ENCODE measurements at regions not wholly inside any gene's neighbourhood (a gene's known extent, or its start where the extent isn't known, plus 50 kb on each side); places are given as distances from the start of the nearest gene placed in this dataset.

- no peak overlapping the region for H3K18ac ChIP-seq (ENCODE audit: extremely low read depth, low read length)
- no peaks in the 10 kb centered on the region for H3K36me3 ChIP-seq (ENCODE audit: control insufficient read depth in 2 of 4, insufficient read depth in 4 of 4, low read length in 3 of 4)
- no peaks in the 10 kb centered on the region for H4K20me1 ChIP-seq (replicated peaks in 1 of 2; ENCODE audit: control insufficient read depth in 1 of 2, insufficient read depth in 2 of 2, low read length in 2 of 2)
- no peaks in the 10 kb centered on the region for H3K27me3 ChIP-seq (replicated peaks in 1 of 4; ENCODE audit: control insufficient read depth in 3 of 4, extremely low read depth in 1 of 4, insufficient read depth in 3 of 4, low read length in 3 of 4)
- no peaks in the 10 kb centered on the region for H3K79me2 ChIP-seq (ENCODE audit: control insufficient read depth in 1 of 2, insufficient read depth in 2 of 2, low read length in 2 of 2)
- H4K91ac ChIP-seq (replicated peaks; ENCODE audit: insufficient read length, low read length): no peak overlapping the region
- no peak overlapping the region for H3K23ac ChIP-seq (ENCODE audit: insufficient read length)
- no peak overlapping the region for H4K5ac ChIP-seq (ENCODE audit: insufficient read length, low read depth, low read length)
- TF ChIP-seq CBX8 (IDR thresholded peaks at IDR 0.05; ENCODE audit: borderline replicate concordance, low read depth, low read length) (no peak), RBBP5 (IDR thresholded peaks at IDR 0.05; ENCODE audit: borderline replicate concordance, low read depth, low read length) (no peak), MAFK (IDR thresholded peaks at IDR 0.05; ENCODE audit: low read depth, low read length) (no peak), KDM5A (IDR thresholded peaks at IDR 0.05; ENCODE audit: low read length) (no peak), TBP (IDR thresholded peaks at IDR 0.05; ENCODE audit: low read depth, low read length) (no peak)
- H2AK5ac ChIP-seq (ENCODE audit: low read depth, low read length): no peak overlapping the region
- H2BK5ac ChIP-seq (ENCODE audit: low read depth, low read length): no peak overlapping the region
- H3K4me1 ChIP-seq (replicated peaks in 1 of 4; ENCODE audit: control insufficient read depth in 3 of 4, insufficient read depth in 4 of 4, low read length in 3 of 4): no peaks in the 10 kb centered on the region
- POLR2A ChIA-PET (ENCODE audit: partially characterized antibody): no interaction called here
- no peak overlapping the region for H2BK120ac ChIP-seq (replicated peaks; ENCODE audit: low read depth, low read length)
- H2BK20ac ChIP-seq (ENCODE audit: low read length): no peak overlapping the region
- no peak overlapping the region for H3K27ac ChIP-seq (ENCODE audit: low read depth, low read length)
- FAIRE-seq (no peak), DNase-seq (ENCODE audit: low read depth in 1 of 2, low spot score in 2 of 2) (no peak)
- no peak overlapping the region for H3K4me3 ChIP-seq (ENCODE audit: extremely low read depth in 1 of 4, insufficient read depth in 2 of 4, low read depth in 3 of 4, low read length in 4 of 4)
- H2AFZ ChIP-seq (ENCODE audit: low read length): no peak overlapping the region
- H2BK12ac ChIP-seq (ENCODE audit: low read depth, low read length): no peak overlapping the region
- no peaks in the 10 kb centered on the region for H3K23me2 ChIP-seq (ENCODE audit: low read depth, low read length)
- no peak overlapping the region for H3K4me2 ChIP-seq (ENCODE audit: insufficient read depth in 1 of 2, low read depth in 2 of 2, low read length in 2 of 2)
- H2BK15ac ChIP-seq (ENCODE audit: low read length): no peak overlapping the region
- WGBS, 2 experiments (ENCODE audit: extremely low coverage in 1 of 2, insufficient coverage in 1 of 2, insufficient read length in 1 of 2, insufficient replicate concordance in 2 of 2, low coverage in 1 of 2, low lambda C conversion rate in 2 of 2, missing lambda C conversion rate in 1 of 2): 84% methylated on average over 2 of the region's 2 CpGs; no CpG with 5 or more reads in 1 of the 2 experiments
- H3K4ac ChIP-seq (replicated peaks; ENCODE audit: insufficient read length, low read depth, low read length): no peak overlapping the region
- H3K56ac ChIP-seq (replicated peaks; ENCODE audit: insufficient read length, low read depth, low read length): no peak overlapping the region
- H3K14ac ChIP-seq (ENCODE audit: insufficient read length): no peak overlapping the region
- H3K79me1 ChIP-seq (ENCODE audit: low read depth, low read length): no peaks in the 10 kb centered on the region
- CTCF ChIA-PET (ENCODE audit: partially characterized antibody): no interaction called here
- no peak overlapping the region for H3K9ac ChIP-seq (replicated peaks in 1 of 4; ENCODE audit: extremely low read depth in 1 of 4, low read depth in 3 of 4, low read length in 3 of 4)
- H3K9me3 ChIP-seq (ENCODE audit: insufficient read depth in 2 of 2, low read depth in 1 of 2, low read length in 1 of 2): no peaks in the 10 kb centered on the region
- H4K8ac ChIP-seq (ENCODE audit: extremely low read depth, insufficient read depth, low read length): no peak overlapping the region
These were observed 131.4 kb downstream of the LMNTD1 start for GRCh38 chr12:25421651-25422167.

Data from H1 (cell line).